NB4 (cell line): ENCODE measurements at regions not wholly inside any gene's neighbourhood (a gene's known extent, or its start where the extent isn't known, plus 50 kb on each side); places are given as distances from the start of the nearest gene placed in this dataset.

Experiments used
- POLR2A ChIP-seq: IDR thresholded peaks from 2 replicates; pipeline ENCODE4 v1.6.1; 2011; ENCODE audit warnings: mild to moderate bottlenecking; ENCODE audit not compliant: insufficient read length; ENCODE audit errors: extremely low read depth
- TF ChIP-seq, protein P1 (sequence below): IDR thresholded peaks from one replicate; pipeline ENCODE4 v1.5.1; 2012; ENCODE audit warnings: low read depth, low read length
- TF ChIP-seq, protein P2 (sequence below): IDR thresholded peaks from 2 replicates; pipeline ENCODE4 v1.6.1; 2011; ENCODE audit warnings: low read depth, low read length

DNA sequence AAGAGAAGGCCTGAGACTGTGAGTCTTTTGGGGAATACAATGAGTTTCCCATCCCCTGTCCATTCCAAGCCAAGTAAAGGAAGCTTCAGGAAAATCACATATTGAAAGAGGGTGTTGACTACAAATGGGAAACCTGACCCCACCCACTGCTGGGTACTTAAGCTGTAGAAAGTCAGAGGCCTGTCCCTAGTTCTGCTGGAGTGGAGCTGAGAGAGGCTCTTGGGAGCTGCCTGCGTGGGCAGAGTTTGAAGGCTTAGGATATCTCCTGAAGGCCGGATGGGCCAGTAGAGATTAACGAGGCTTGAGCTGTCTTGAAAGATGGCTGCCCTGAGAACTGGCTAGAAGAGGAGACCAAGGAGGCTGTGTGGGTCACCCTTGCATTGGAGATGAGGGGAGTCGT, 176.2 kb upstream of the NECTIN1 start:
- TF ChIP-seq, protein P1, sequence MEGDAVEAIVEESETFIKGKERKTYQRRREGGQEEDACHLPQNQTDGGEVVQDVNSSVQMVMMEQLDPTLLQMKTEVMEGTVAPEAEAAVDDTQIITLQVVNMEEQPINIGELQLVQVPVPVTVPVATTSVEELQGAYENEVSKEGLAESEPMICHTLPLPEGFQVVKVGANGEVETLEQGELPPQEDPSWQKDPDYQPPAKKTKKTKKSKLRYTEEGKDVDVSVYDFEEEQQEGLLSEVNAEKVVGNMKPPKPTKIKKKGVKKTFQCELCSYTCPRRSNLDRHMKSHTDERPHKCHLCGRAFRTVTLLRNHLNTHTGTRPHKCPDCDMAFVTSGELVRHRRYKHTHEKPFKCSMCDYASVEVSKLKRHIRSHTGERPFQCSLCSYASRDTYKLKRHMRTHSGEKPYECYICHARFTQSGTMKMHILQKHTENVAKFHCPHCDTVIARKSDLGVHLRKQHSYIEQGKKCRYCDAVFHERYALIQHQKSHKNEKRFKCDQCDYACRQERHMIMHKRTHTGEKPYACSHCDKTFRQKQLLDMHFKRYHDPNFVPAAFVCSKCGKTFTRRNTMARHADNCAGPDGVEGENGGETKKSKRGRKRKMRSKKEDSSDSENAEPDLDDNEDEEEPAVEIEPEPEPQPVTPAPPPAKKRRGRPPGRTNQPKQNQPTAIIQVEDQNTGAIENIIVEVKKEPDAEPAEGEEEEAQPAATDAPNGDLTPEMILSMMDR: no peak
- no peak for TF ChIP-seq POLR2A
- TF ChIP-seq, protein P2, sequence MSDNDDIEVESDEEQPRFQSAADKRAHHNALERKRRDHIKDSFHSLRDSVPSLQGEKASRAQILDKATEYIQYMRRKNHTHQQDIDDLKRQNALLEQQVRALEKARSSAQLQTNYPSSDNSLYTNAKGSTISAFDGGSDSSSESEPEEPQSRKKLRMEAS: no peak
